Left forelimb (tissue), 1 donor: ENCODE measurements at regions not wholly inside any gene's neighbourhood (a gene's known extent, or its start where the extent isn't known, plus 50 kb on each side); places are given as distances from the start of the nearest gene placed in this dataset.
"Not testable (repeated sequence)": the region's sequence is repeated elsewhere in the genome, so short reads cannot be mapped to it uniquely, and the experiment has no call there.

ENCODE experiments used
- DNase-seq: peaks from one replicate; pipeline ENCODE4 v3.0.0-alpha.2; 2018; ENCODE audit warnings: low spot score

DNA sequence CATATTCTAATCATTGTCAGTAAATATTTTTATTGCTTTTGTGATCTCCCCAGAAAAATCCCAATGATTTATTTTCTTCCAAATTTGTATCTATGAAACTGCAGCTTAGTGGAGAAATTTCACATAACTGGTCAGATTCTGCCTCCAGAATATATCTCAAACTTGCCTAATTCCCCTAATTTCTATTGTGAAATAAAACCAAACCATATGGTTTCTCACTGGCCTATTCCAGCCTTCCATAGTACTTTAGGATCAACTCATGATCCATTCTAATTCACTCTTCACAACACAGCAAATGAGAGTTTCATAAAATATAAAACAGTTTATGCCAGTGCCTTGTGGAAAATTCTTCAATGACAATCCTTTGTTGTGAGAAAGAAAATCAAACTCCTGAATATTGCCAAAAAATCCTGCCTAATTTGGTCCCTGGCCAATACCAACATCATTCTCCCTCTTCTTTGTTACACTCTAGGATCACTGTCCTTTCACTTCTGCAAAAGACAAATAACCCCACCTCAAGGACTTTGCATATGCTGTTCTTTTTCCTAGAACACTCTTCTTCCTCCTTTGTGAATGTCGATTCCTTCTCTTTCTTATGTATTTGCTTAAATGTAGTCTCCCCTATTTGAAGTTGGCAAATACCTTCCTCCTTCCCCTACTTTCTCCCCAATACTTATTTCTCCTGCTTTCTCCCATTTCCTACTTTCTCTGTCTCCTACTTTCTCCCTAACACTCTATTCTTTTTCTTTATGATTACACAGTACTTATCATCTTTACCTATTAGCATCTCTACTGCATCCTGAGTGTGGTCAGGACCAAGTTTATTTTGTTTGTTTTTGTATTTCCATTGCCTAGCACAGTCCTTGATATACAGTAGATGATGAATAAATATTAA is 587.5 kb downstream of the RFPL4B start:
- DNase-seq: no peak

DNA sequence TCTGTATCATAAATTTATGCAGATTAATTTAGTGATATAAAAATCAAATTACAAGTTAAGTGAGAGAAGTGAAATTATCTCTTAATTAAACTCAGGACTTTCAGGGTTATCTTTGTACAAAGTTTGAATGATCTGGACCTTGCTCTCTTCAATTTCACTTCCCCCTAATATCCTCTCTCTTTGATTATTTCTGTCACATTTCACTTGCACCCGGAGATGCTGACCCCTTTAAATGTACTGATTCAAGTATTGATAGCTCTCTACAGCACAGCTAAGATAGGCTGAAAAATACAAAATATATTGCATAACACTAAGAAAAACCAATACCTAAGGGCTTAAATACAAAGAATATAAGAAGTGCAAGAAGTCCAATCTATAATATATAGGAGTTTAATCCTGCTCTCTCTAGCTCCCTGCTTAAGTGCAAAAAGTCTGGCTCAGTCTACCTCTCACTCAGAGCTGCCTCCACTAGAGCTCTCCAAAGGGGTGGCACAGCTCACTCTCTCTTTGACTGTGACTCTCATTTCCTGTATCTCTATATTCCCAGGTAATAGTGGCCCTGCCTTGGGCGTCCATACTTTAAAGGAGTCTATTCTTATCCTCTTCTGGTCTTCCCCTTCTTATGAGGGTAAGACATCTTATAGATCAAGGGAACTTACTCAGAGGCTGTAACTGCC is 588.4 kb downstream of the RFPL4B start:
- DNase-seq: no peak

DNA sequence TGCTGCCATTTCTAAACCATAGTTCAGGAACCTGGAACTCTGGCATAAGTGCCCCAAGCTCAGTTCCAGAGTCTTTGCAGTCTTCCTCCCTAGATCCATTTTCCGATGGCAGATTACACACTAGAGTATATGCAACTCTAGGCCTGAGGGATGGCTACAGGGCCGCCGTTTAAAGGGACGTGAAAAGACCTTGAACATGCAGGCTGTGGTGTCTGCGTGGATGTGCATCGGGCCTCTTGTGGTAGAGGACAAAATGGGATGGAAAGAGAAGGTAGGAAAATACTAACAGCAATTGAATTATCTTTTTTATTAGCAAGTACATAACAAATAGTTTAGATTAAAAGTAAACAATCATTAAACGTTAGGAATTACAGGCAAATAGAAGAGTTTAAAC is 588.9 kb downstream of the RFPL4B start:
- DNase-seq: no peak

DNA sequence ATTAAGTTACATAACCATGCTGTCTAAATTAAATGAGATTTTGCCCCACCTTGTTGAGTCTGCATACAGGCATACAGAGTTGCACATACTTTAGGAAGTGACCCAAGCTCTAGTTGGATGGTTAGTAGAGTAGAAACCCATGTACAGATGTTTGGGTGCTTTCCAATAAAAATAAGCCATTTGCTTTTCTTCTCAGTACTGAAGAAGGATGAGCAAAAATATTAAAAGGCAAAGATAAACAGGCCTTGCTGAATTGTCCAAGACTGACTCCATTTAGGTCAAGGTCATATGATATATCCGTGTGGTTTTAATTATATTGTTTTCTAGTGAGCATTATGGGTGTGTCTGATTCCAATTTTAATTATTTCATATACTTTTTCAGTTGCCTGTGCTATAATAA is 589.4 kb downstream of the RFPL4B start:
- DNase-seq: no peak

DNA sequence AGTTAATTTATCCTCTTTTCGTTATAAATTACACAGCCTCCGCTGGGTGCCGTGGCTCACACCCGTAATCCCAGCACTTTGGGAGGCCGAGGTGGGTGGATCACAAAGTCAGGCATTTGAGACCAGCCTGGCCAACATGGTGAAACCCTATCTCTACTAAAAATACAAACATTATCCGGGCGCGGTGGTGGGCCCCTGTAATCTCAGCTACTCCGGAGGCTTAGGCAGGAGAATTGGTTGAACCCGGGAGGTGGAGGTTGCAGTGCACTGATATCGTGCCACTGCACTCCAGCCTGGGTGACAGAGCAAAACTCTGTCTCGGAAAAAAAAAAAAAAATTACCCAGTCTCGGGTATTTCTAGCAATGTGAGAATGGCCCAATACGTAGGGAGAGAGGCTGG is 590.6 kb downstream of the RFPL4B start:
- DNase-seq: not testable (repeated sequence)

DNA sequence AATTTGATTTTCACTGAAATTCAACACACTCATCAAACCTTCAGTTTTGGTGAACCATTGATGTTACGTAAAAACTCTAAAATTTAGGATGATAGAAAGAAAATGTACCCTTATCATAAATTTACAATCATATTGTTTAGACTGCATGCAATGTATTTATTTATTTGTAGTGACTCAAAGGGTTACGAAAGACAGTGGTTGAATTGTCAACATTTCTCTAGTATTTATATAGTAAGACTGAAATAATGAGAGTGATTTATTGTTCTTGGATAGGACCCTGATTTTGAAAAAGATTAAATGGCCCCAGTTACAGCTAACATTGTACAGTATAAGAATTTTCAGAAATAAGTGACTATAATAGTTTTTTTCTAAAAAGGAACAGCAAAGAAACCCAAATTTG is 591.5 kb downstream of the RFPL4B start:
- no peak for DNase-seq

DNA sequence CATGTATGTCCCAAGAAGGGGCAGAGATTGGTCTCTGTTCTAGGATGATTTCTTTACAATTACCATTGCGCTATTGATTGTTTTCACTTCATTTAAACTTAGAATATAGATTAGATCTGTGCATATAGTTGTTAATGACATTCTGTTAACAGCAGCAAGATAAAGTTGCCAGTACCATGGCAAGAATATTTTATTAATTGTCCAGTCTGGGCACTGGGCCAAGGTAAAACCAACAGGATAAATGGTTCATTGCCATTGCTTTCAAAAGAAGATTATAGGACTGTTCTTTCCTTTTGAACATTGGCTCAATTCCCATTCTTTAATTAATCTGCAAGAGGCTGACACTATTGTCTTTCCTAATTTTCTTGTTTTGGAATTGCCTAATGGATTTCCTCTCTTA is 592.4 kb downstream of the RFPL4B start:
- no peak for DNase-seq

DNA sequence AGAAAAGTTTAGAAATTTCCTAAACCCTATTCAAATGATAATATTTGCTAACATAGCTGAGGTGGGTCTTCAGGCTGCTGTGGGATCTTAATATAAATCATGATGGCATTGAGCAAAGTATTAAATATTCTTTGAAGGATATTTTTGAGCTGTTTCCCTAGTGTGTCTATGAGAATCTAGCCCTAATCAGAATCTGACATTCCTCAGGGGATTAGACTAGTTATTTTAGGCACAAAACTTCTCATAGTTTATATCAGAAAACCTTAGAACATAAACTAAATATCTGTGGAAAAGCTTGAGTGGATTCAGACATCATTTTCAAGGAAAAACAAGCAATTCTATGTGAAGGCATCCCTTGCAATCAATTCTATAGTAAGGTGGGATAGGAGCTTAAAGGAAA is 594.5 kb downstream of the RFPL4B start:
- DNase-seq: no peak

DNA sequence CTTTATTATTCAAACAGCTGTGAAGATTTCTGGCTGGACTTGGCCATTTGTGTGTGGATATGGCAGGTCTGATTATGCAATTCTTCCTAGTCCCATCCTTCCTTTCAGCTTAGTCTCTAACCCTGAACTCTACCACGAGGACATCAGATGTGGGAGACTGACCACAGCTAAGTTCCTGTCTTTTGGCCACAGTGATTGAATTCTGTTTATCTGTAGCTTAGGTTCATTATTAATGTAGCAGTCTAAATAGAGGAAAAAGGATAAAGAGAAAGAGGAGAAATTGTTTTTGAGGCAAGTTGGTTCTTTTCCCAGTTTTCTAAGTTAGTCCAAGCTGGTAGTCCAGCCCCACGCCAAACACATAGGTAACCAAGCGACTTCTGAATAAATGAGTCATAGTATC is 598.9 kb downstream of the RFPL4B start:
- DNase-seq: no peak

DNA sequence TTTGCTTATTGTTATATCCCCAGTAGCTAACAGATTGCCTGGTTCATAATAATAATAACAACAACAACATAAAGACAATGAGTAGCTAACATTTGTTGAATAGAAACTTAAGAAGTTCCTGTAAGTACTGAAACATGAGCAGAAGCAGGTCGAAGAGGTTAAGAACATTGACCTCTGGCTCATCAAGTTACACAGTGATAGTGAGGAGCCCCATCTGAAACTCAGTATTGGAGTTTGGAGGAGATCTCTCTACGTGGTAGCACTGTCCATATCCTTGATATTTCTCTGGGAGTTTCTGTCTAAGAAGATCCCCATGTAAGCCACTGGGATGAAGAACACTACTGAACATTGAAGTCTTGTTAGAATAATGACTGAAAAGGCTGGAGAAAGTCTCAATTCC is 600.4 kb downstream of the RFPL4B start:
- DNase-seq: no peak

DNA sequence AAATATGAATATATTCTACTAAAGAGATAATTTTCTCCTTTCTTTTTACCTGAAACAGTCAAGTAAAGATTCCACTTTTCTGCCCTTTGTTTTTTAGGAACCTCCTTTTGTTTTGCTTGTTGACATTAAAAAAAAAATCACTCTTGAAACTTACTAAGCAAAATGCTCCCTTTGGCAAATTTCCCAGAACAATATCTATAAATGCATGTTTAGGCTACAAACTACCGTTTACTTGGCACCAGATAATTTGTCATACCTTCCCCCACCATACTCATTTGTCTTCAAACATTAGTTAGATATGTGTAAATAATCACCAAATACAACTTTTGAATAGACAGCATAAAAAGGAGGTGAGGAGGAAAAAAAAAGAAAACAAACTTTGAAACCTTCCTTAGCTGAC is 604.7 kb downstream of the RFPL4B start:
- no peak for DNase-seq

DNA sequence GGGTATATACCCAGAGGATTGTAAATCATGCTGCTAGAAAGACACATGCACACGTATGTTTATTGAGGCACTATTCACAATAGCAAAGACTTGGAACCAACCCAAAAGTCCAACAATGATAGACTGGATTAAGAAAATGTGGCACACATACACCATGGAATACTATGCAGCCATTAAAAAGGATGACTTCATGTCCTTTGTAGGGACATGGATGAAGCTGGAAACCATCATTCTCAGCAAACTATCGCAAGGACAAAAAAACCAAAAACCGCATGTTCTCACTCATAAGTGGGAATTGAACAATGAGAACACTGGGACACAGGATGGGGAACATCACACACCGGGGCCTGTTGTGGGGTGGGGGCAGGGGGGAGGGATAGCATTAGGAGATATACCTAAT is 608.6 kb downstream of the RFPL4B start:
- not testable (repeated sequence) for DNase-seq

DNA sequence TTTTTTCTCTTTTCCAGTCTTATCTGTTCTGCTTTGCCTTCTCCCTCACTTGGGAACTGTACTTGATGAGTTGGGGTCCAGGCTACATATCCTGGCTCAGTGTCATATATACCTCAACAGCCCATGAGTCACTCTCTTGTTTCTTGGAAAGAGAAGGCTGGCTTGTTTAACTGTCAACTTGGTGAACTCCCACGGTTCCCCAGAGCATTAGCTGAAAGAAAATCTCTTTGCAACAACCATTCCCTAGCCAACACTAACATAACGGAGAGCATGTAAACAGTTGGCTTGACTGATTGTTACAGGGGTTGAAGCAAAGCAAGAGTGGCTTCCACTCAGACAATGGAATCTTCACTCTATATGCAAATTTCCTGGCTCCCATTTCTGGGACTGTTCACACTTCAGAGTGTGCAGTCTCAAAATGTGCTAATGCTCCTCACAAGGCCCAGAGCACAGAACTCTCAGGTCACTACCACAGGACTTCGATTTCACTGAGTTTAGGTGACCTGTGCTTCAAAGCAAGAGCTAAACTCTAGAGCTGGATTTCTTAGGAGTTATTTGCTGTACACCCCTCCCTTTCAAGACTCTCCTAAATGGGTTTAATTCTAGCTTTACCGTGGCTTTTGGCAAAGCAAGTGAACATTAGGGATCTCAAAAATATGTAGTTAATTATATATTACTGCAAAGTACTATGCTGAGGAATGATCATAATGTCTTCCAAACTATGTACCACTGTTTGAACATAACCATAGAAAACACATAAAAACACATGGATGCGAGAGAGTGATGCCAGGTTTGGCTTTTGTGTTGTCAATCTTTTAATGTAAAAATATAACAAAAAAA is 609.8 kb downstream of the RFPL4B start:
- DNase-seq: no peak

DNA sequence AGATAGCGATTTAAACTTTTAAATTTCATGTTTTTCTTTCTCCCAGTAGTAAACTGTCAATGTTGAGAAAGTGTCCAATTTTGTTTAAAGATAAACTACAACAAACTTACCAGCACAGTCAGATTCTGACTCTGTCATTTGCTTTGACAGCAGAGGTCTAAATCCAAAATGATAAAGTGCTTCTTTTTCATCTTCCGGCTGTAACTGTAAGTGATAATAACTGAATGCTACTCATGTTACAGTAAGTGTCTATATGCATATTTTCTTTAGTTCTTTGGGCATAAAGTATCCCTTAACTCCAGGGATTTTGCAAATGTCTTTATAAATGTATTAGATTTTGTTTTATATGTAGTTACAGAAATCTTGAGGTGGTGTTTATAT is 610.4 kb downstream of the RFPL4B start:
- no peak for DNase-seq

DNA sequence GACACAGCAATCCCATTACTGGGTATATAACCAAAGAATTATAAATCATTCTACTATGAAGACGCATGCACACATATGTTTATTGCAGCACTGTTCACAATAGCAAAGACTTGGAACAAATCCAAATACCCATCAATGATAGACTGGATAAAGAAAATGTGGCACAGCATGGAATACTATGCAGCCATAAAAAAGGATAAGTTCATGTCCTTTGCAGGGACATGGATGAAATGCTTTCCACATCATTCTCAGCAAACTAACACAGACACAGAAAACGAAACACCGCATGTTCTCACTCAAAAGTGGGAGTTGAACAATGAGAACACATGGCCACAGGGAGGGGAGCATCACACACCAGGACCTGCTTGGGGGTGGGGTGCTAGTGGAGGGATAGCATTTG is 613.0 kb downstream of the RFPL4B start:
- DNase-seq: not testable (repeated sequence)

DNA sequence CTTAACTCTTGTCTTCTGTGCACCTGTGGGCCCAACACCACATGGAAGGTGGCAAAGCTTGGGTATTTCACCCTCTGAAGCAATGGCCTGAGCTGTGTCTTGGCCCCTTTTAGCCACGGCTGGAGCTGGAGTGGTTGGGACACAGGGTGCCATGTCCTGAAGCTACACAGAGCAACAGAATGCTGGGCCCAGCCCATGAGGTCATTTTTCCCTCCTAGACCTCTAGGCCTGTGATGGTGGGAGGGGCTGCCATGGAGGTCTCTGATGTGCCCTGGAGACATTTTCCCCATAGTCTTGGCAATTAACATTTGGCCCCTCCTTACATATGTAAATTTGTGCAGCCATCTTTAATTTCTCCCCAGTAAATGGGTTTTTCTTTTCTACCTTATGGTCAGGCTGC is 620.8 kb downstream of the RFPL4B start:
- DNase-seq: no peak

DNA sequence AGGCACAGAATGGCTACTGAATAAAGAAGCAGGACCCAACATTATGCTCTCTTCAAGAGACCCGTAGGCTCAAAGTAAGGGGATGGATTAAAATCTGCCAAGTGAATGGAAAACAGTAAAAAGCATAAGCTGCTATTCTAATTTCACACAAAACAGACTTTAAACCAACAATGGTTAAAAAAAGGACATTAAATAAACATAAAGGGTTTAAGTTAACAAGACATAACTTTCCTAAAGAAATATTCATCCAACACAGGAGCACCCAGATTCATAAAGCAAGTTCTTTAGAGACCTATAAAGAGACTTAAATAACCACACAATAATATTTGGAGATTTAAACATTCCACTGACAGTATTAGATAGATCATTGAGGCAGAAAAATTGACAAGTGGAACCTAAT is 624.5 kb downstream of the RFPL4B start:
- DNase-seq: no peak

DNA sequence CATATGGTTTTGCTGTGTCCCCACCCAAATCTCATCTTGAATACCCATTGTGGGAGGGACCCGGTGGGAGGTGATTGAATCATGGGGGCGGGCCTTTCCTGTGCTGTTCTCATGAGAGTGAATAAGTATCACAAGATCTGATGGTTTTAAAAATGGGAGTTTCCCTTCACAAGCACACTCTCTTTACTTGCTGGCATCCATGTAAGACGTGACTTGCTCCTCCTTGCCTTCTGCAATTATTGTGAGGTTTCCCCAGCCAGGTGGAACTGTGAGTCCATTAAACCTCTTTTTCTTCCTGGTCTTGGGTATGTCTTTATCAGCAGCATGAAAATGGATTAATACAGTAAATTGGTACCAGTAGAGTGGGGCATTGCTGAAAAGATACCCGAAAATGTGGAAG is 627.8 kb downstream of the RFPL4B start:
- DNase-seq: not testable (repeated sequence)

DNA sequence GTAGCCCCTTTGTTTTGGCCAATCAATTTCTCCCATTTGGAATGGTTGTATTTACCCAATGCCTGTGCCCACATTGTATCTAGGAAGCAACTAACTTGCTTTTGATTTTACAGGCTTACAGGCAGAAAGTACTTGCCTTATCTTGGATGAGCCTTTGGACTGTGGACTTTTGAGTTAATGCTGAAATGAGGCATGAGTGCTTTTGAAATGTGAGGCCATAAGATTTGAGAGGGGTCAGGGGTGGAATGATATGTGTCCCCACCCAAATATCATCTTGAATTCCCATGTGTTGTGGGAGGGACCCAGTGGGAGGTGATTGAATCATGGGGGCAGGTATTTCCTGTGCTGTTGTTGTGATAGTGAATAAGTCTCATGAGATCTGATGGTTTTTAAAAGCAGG is 629.4 kb downstream of the RFPL4B start:
- DNase-seq: not testable (repeated sequence)

DNA sequence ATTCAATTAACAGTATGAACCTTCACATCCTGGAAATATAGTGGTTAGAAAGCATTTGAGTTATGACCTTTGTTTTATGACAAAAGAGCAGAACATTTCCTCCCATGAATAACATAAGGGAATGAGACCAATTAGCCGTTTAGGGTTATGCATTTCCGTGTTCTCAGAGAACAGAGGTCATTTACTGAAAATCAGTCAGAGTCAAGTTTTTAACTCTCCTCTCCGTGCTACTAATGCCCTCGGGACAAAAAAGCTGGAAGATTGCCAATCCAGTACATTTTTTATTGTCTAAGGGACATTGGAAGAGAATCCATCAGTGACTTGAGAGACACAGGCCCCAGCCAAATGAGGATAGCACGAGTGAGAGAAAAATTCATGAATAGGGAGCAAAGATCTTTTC is 632.7 kb downstream of the RFPL4B start:
- no peak for DNase-seq

DNA sequence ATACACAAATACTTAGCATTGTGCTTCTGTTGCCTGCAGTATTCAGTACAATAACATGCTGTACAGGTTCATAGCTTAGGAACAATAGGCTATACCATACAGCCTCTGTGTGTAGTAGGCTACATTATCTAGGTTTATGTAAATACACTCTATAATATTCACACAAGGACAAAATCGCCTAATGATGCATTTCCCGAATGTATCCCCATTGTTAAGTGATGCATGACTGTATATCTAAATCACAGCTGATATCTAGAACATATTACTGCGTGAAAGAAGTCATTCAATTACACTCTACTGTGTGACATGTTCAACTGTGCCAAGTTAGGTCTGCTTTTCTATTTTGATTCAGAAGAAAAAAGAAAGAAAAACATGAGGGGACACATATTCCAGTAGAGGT is 633.5 kb downstream of the RFPL4B start:
- no peak for DNase-seq

DNA sequence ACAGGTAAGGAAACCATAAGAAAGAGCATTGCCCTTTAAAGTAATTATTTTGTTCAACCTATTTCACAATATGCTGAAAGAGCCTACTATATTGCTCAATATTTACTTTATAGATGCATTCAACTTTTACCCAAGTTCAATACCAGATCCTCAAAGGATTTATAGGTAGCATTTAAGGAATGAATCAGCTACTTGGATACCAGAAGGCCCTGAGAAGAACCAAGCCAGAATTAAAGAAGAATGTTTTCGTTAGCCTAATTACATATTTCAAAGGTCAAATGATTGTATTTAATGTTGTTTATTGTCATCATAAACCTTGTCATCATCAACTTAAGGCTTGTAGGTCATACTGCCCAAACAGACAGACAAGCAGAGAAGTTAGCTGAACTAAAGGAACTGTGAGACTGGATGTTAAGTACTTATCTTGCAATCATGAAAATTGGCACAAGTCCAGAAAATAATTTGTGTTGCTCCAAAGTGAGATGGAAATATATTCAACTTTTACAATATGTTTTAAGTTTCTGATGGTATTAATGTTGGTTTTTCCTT is 636.7 kb downstream of the RFPL4B start:
- DNase-seq: no peak
